SK-N-MC (cell line): ENCODE measurements at regions not wholly inside any gene's neighbourhood (a gene's known extent, or its start where the extent isn't known, plus 50 kb on each side); places are given as distances from the start of the nearest gene placed in this dataset.

Experiments
- DNase-seq: peaks from one replicate; pipeline ENCODE4 v3.0.0-alpha.2; 2011; ENCODE audit warnings: low read depth, low spot score
- H3K27ac ChIP-seq: fragments of 200-600 bp; sonication (generic); 2 replicates; pipeline ENCODE4 v1.5.1; 2016; ENCODE audit warnings: mixed run types
- H3K36me3 ChIP-seq: fragments of 200-600 bp; sonication (generic); 2 replicates; pipeline ENCODE4 v1.6.1; 2017; ENCODE audit warnings: antibody characterized with exemption, low read length, mixed read lengths; ENCODE audit not compliant: insufficient read depth
- H3K4me3 ChIP-seq: fragments of 200-600 bp; sonication (generic); 2 replicates; pipeline ENCODE4 v1.5.1; 2016
- H3K9ac ChIP-seq: fragments of 200-600 bp; sonication (generic); 2 replicates; pipeline ENCODE4 v1.8.0; 2017; ENCODE audit warnings: mixed run types, mixed read lengths; ENCODE audit not compliant: insufficient read length
- H3K9me3 ChIP-seq: fragments of 200-600 bp; sonication (generic); 2 replicates; pipeline ENCODE4 v1.6.1; 2017; ENCODE audit warnings: low read depth, mild to moderate bottlenecking, antibody characterized with exemption, low read length, moderate library complexity, mixed read lengths
- EZH2 ChIP-seq: fragments of 200-600 bp; sonication (generic); IDR thresholded peaks from one replicate; pipeline ENCODE4 v1.6.1; 2017; ENCODE audit warnings: antibody characterized with exemption
- FOXP2 ChIP-seq: optimal IDR thresholded peaks from 2 replicates; pipeline ENCODE3; 2011; ENCODE audit warnings: mild to moderate bottlenecking, moderate library complexity; ENCODE audit not compliant: insufficient read depth; ENCODE audit errors: extremely low read length, control extremely low read depth
- POLR2AphosphoS5 ChIP-seq: IDR thresholded peaks from 2 replicates; pipeline ENCODE4 v1.6.1; 2012; ENCODE audit warnings: mild to moderate bottlenecking, low read depth, low read length, borderline replicate concordance

GRCh38 chr4:174425669-174426068 is 96.6 kb downstream of the HPGD start:
- no peak overlapping the region for H3K27ac ChIP-seq
- no peak overlapping the region for H3K4me3 ChIP-seq
- H3K9me3 ChIP-seq = no peaks in the 10 kb centered on the region
- no peaks in the 10 kb centered on the region for H3K36me3 ChIP-seq
- no peak for TF ChIP-seq FOXP2
- TF ChIP-seq POLR2AphosphoS5 = no peak
- no peak for TF ChIP-seq EZH2
- H3K9ac ChIP-seq = no peak overlapping the region
- DNase-seq = no peak

- H3K27ac ChIP-seq = peak overlapping the region; percentile 58; the same call in 1 of the 2 replicates
Measured at GRCh38 chr4:174423257-174423944, 98.9 kb downstream of the HPGD start.

GRCh38 chr4:174422893-174423256 is 99.4 kb downstream of the HPGD start:
- H3K27ac ChIP-seq = peak overlapping the region; percentile 58; the same call in 1 of the 2 replicates
- no peaks in the 10 kb centered on the region for H3K9me3 ChIP-seq
- no peak for TF ChIP-seq FOXP2
- TF ChIP-seq POLR2AphosphoS5 = no peak
- TF ChIP-seq EZH2 = no peak
- DNase-seq = no peak
- H3K9ac ChIP-seq = no peak overlapping the region
- H3K36me3 ChIP-seq = no peaks in the 10 kb centered on the region
- peak overlapping the region; percentile 67 for H3K4me3 ChIP-seq

More at GRCh38 chr4:174423257-174423944, 98.9 kb downstream of the HPGD start:
- no peaks in the 10 kb centered on the region for H3K36me3 ChIP-seq
- no peak overlapping the region for H3K9ac ChIP-seq
- no peak for TF ChIP-seq POLR2AphosphoS5
- no peaks in the 10 kb centered on the region for H3K9me3 ChIP-seq
- peak overlapping the region; percentile 67 for H3K4me3 ChIP-seq
- peak; percentile 55 for DNase-seq

GRCh38 chr4:174420316-174420715 is 102.0 kb downstream of the HPGD start:
- Histone ChIP-seq H3K9ac (no peak overlapping the region), H3K36me3 (no peaks in the 10 kb centered on the region), H3K9me3 (no peaks in the 10 kb centered on the region), H3K27ac (peak overlapping the region; percentile 89), H3K4me3 (peak overlapping the region; percentile 65)
- DNase-seq = no peak
- no peak for TF ChIP-seq EZH2
- TF ChIP-seq FOXP2 = no peak
- TF ChIP-seq POLR2AphosphoS5 = no peak

GRCh38 chr4:174418640-174419212 is 103.6 kb downstream of the HPGD start:
- H3K4me3 ChIP-seq = no peak overlapping the region
- H3K27ac ChIP-seq = no peak overlapping the region
- no peaks in the 10 kb centered on the region for H3K36me3 ChIP-seq
- TF ChIP-seq FOXP2 (no peak), POLR2AphosphoS5 (no peak), EZH2 (no peak)
- no peaks in the 10 kb centered on the region for H3K9me3 ChIP-seq
- no peak for DNase-seq
- H3K9ac ChIP-seq = no peak overlapping the region

GRCh38 chr4:174408841-174409552 is 113.3 kb downstream of the HPGD start:
- Histone ChIP-seq H3K9ac (no peak overlapping the region), H3K27ac (no peak overlapping the region), H3K4me3 (no peak overlapping the region), H3K9me3 (no peaks in the 10 kb centered on the region), H3K36me3 (no peaks in the 10 kb centered on the region)
- no peak for DNase-seq
- TF ChIP-seq EZH2 (no peak), FOXP2 (no peak), POLR2AphosphoS5 (no peak)

- Histone ChIP-seq H3K9ac (no peak overlapping the region), H3K4me3 (no peak overlapping the region), H3K27ac (no peak overlapping the region), H3K36me3 (no peaks in the 10 kb centered on the region), H3K9me3 (no peaks in the 10 kb centered on the region)
- no peak for DNase-seq
- TF ChIP-seq POLR2AphosphoS5 = no peak
- TF ChIP-seq EZH2 = no peak
- TF ChIP-seq FOXP2 = no peak
Measured at GRCh38 chr4:174406383-174406782, 115.9 kb downstream of the HPGD start.

GRCh38 chr4:174405923-174406322 is 116.4 kb downstream of the HPGD start:
- TF ChIP-seq FOXP2 (no peak), EZH2 (no peak), POLR2AphosphoS5 (no peak)
- Histone ChIP-seq H3K27ac (no peak overlapping the region), H3K9ac (no peak overlapping the region), H3K36me3 (no peaks in the 10 kb centered on the region), H3K9me3 (no peaks in the 10 kb centered on the region), H3K4me3 (no peak overlapping the region)
- no peak for DNase-seq

GRCh38 chr4:174404677-174405076 is 117.6 kb downstream of the HPGD start:
- TF ChIP-seq FOXP2 (no peak), EZH2 (no peak), POLR2AphosphoS5 (no peak)

More at GRCh38 chr4:174404677-174405076, 117.6 kb downstream of the HPGD start:
- Histone ChIP-seq H3K4me3 (no peak overlapping the region), H3K36me3 (no peaks in the 10 kb centered on the region), H3K27ac (no peak overlapping the region), H3K9ac (no peak overlapping the region), H3K9me3 (no peaks in the 10 kb centered on the region)
- no peak for DNase-seq
